Breast epithelium (tissue), 4 donors: ENCODE measurements at regions not wholly inside any gene's neighbourhood (a gene's known extent, or its start where the extent isn't known, plus 50 kb on each side); places are given as distances from the start of the nearest gene placed in this dataset.

ENCODE experiments used
- DNase-seq, 2 donors: peaks; one replicate each; pipeline ENCODE4 v3.0.0-alpha.2; 2019; ENCODE audit warnings: low spot score in 2 of 2
- H3K27ac ChIP-seq, 2 donors: fragments of 200-600 bp; sonication (generic) in 1 of 2; one replicate each; pipeline ENCODE4 v1.5.1; 2016 to 2019; ENCODE audit warnings: mild to moderate bottlenecking in 1 of 2
- H3K27me3 ChIP-seq, 2 donors: fragments of 200-600 bp; sonication (generic) in 1 of 2; one replicate each; pipeline versions ENCODE4 v1.5.1 to v1.6.0; 2017 to 2019; ENCODE audit warnings: control low read depth in 1 of 2, mild to moderate bottlenecking in 1 of 2
- H3K36me3 ChIP-seq: fragments of 200-600 bp; one replicate; pipeline ENCODE4 v1.5.1; 2019
- H3K4me1 ChIP-seq, 2 donors: fragments of 200-600 bp; sonication (generic); one replicate each; pipeline ENCODE4 v1.5.1; 2016 to 2019; ENCODE audit warnings: control low read depth in 1 of 2
- H3K4me3 ChIP-seq, 3 donors: fragments of 200-600 bp; sonication (generic); 1 replicate in 2 of 3; 2 replicates in 1 of 3; pipeline ENCODE4 v1.5.1; 2016 to 2019; ENCODE audit warnings: mild to moderate bottlenecking in 3 of 3, moderate library complexity in 2 of 3
- H3K9me3 ChIP-seq, 2 donors: fragments of 200-600 bp; sonication (generic) in 1 of 2; one replicate each; pipeline ENCODE4 v1.5.1; 2016 to 2019; ENCODE audit warnings: control low read depth in 1 of 2
- POLR2A ChIP-seq: fragments of 450-650 bp; IDR thresholded peaks from one replicate; pipeline ENCODE4 v1.6.1; 2016; ENCODE audit warnings: antibody characterized with exemption, mild to moderate bottlenecking, moderate library complexity
- POLR2AphosphoS5 ChIP-seq, 3 donors: sonication (generic); formaldehyde crosslinking; IDR thresholded peaks; one replicate each; pipeline ENCODE4 v1.6.1; 2017; ENCODE audit warnings: antibody characterized with exemption in 3 of 3
- intact Hi-C: fragments of 100-400 bp; cut with DNase I; formaldehyde crosslinking; loops from one replicate; pipeline ENCODE4 v1.15.1; 2023; ENCODE audit warnings: low total_unique reads
- TF ChIP-seq, protein P1 (sequence below), 3 donors: fragments of 450-650 bp; IDR thresholded peaks; one replicate each; pipeline ENCODE4 v1.5.1; 2016 to 2017; ENCODE audit warnings: antibody characterized with exemption in 3 of 3, mild to moderate bottlenecking in 3 of 3, moderate library complexity in 3 of 3

- Histone ChIP-seq H3K27me3 (no peaks in the 10 kb centered on the region), H3K4me1 (no peaks in the 10 kb centered on the region), H3K36me3 (no peaks in the 10 kb centered on the region), H3K9me3 (no peaks in the 10 kb centered on the region), H3K27ac (no peak overlapping the region), H3K4me3 (no peak overlapping the region)
- DNase-seq = no peak
- TF ChIP-seq, protein P1, sequence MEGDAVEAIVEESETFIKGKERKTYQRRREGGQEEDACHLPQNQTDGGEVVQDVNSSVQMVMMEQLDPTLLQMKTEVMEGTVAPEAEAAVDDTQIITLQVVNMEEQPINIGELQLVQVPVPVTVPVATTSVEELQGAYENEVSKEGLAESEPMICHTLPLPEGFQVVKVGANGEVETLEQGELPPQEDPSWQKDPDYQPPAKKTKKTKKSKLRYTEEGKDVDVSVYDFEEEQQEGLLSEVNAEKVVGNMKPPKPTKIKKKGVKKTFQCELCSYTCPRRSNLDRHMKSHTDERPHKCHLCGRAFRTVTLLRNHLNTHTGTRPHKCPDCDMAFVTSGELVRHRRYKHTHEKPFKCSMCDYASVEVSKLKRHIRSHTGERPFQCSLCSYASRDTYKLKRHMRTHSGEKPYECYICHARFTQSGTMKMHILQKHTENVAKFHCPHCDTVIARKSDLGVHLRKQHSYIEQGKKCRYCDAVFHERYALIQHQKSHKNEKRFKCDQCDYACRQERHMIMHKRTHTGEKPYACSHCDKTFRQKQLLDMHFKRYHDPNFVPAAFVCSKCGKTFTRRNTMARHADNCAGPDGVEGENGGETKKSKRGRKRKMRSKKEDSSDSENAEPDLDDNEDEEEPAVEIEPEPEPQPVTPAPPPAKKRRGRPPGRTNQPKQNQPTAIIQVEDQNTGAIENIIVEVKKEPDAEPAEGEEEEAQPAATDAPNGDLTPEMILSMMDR (IDR thresholded peaks at IDR 0.05) = no peak
- TF ChIP-seq POLR2A (no peak), POLR2AphosphoS5 (IDR thresholded peaks at IDR 0.05) (no peak)
- intact Hi-C loops = no loop called here
Measured at GRCh38 chr21:16345757-16346156, 616.0 kb downstream of the USP25 start.

GRCh38 chr21:16347223-16347622 lies 617.4 kb downstream of the USP25 start:
- Histone ChIP-seq H3K27me3 (no peaks in the 10 kb centered on the region), H3K9me3 (no peaks in the 10 kb centered on the region), H3K4me1 (no peaks in the 10 kb centered on the region), H3K4me3 (no peak overlapping the region), H3K27ac (no peak overlapping the region), H3K36me3 (no peaks in the 10 kb centered on the region)
- no peak for DNase-seq
- no peak for TF ChIP-seq POLR2A
- TF ChIP-seq POLR2AphosphoS5 (IDR thresholded peaks at IDR 0.05) = no peak
- TF ChIP-seq, protein P1 (IDR thresholded peaks at IDR 0.05) = no peak
- intact Hi-C loops = no loop called here

DNA sequence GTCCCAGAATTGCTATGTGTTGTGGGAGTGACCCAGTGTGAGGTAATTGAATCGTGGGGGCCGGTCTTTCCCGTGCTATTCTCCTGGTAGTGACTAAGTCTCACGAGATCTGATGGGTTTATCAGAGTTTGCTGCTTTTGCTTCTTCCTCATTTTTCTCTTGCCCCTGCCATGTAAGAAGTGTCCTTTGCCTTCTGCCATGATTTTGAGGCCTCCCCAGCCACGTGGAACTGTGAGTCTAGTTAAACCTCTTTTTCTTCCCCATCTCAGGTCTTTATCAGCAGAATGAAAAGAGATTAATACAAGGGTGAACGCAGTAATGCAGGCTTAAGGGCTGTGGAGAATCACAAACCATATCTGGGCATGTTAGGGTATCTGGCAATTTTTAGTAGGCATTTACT lies 624.0 kb downstream of the USP25 start:
- H3K27ac ChIP-seq = no peak overlapping the region

DNA sequence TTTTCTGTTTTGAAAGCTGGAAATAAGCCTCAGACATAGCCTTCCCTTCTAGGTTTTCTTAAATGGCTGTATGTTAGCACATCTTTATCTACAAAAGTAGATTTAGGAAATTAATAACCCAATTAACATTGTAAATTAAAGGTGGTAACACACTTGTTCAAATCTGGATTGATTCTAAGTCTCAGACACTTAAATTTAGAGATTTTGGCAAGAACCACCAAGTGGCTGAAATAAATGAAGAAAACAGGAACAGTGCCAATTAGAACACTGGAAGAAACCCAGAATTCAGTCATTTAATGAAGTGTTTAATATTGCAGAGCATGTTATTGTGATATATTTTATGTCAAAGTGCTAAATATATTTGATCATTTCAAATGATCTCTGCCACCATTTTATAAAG lies 628.2 kb downstream of the USP25 start:
- no peak overlapping the region for H3K27ac ChIP-seq
- DNase-seq = no peak
- no peaks in the 10 kb centered on the region for H3K27me3 ChIP-seq
- H3K4me3 ChIP-seq = no peak overlapping the region
- intact Hi-C loops = no loop called here
- no peaks in the 10 kb centered on the region for H3K9me3 ChIP-seq
- no peaks in the 10 kb centered on the region for H3K36me3 ChIP-seq
- no peaks in the 10 kb centered on the region for H3K4me1 ChIP-seq
- TF ChIP-seq POLR2A (no peak), POLR2AphosphoS5 (IDR thresholded peaks at IDR 0.05) (no peak)
- TF ChIP-seq, protein P1 (IDR thresholded peaks at IDR 0.05) = no peak

More for the DNA sequence above, 624.0 kb downstream of the USP25 start:
- no peaks in the 10 kb centered on the region for H3K4me1 ChIP-seq
- no peaks in the 10 kb centered on the region for H3K27me3 ChIP-seq
- DNase-seq = no peak
- H3K9me3 ChIP-seq = no peaks in the 10 kb centered on the region
- intact Hi-C loops = no loop called here
- no peak overlapping the region for H3K4me3 ChIP-seq
- no peak for TF ChIP-seq POLR2AphosphoS5 (IDR thresholded peaks at IDR 0.05)
- TF ChIP-seq POLR2A = no peak
- TF ChIP-seq, protein P1 (IDR thresholded peaks at IDR 0.05) = no peak
- no peaks in the 10 kb centered on the region for H3K36me3 ChIP-seq

DNA sequence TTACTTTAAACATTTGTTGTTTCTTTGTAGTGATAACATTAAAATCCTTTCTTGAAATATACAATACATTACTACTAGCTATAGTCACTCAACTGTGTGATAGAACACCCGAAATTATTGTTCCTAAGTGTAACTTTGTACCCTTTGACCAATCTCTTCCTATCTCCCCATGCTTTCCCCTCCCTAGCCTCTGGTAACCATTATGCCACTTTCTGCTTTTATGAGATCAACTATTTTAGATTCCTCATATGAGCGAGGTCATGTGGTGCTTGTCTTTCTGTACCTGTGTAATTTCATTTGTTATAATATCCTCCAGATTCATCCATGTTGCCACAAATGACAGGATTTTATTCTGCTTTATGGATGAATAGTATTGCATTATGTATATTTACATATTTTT lies 629.0 kb downstream of the USP25 start:
- no peaks in the 10 kb centered on the region for H3K36me3 ChIP-seq
- no peak for DNase-seq
- H3K9me3 ChIP-seq = no peaks in the 10 kb centered on the region
- no peak overlapping the region for H3K4me3 ChIP-seq
- no peak overlapping the region for H3K27ac ChIP-seq
- no peaks in the 10 kb centered on the region for H3K4me1 ChIP-seq
- intact Hi-C loops = no loop called here
- no peak for TF ChIP-seq POLR2AphosphoS5 (IDR thresholded peaks at IDR 0.05)
- TF ChIP-seq, protein P1 (IDR thresholded peaks at IDR 0.05) = no peak
- TF ChIP-seq POLR2A = no peak
- H3K27me3 ChIP-seq = no peaks in the 10 kb centered on the region
